ENCODE measurements at regions not wholly inside any gene's neighbourhood (a gene's known extent, or its start where the extent isn't known, plus 50 kb on each side); places are given as distances from the start of the nearest gene placed in this dataset.

GRCh38 chr16:59424714-59425273, 690.7 kb upstream of the GOT2 start:
- DNase-seq (ENCODE audit: low read depth in 1 of 2, low spot score in 1 of 2) (no peak), FAIRE-seq (no peak), ATAC-seq (no peak)
- TF ChIP-seq, protein P1, sequence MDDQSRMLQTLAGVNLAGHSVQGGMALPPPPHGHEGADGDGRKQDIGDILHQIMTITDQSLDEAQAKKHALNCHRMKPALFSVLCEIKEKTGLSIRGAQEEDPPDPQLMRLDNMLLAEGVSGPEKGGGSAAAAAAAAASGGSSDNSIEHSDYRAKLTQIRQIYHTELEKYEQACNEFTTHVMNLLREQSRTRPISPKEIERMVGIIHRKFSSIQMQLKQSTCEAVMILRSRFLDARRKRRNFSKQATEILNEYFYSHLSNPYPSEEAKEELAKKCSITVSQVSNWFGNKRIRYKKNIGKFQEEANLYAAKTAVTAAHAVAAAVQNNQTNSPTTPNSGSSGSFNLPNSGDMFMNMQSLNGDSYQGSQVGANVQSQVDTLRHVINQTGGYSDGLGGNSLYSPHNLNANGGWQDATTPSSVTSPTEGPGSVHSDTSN (IDR thresholded peaks at IDR 0.05): no peak
- TF ChIP-seq ZFP36 (IDR thresholded peaks at IDR 0.05; ENCODE audit: borderline replicate concordance, partially characterized antibody) (no peak), RARB (CRISPR knock-in tag; IDR thresholded peaks at IDR 0.05) (no peak), POLR2AphosphoS2 (conservative IDR thresholded peaks at IDR 0.05; ENCODE audit: low read length) (no peak), SREBF2 (IDR thresholded peaks at IDR 0.05) (no peak), TP53 (CRISPR knock-in tag; IDR thresholded peaks at IDR 0.05) (no peak)
- 74% methylated on average over 2 of the region's 2 CpGs for WGBS (ENCODE audit: missing lambda C conversion rate)
- ChIA-PET CTCF (no interaction called here), POLR2A (no interaction called here)
- no peaks in the 10 kb centered on the region for H3K9me3 ChIP-seq
- no peaks in the 10 kb centered on the region for H3K4me1 ChIP-seq
- no peak overlapping the region for H3K4me2 ChIP-seq
- H3K27ac ChIP-seq: no peak overlapping the region
- no peak overlapping the region for H3K4me3 ChIP-seq

DNA sequence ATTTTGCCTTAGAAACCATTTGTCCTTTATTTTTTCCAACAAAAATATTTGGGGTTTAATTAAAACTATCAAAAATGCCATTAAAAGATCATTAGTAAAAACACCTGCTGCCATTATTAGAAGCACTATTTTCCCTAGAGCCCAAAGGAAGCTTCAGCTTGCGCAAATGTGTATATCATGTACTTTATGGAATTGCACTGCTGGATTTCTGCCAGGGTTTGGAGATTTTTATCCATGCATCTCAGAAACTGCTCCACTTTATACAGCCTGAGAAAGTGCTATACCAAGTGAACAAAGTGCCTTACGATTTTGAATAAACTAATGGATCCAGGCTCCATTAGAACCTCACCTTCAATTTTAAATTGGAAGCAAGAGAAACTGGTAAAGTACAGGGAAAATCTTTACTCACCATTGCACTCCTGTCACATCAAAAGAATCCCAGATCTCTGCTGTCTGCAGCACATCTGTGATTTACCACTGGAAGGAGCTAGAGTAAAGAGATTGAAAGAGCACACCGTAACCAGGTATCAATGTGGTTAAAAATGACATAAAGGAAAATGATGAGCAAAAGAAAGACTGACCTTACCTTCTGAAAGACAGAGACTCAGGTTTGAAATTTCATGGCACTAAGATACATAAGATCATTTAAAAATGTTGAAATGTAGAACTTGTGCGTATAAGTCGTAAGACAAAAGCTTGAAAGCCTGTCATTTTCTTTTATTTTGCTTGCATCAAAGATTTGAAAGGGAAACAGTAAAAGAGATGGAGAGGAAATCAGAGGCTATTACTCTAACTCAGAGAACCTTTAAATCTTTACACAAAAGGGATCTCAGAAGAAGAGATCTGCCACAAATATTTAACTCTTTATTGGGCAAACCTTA, 678.1 kb upstream of the GOT2 start:
- ATAC-seq: peak; percentile 86 to 88
- peak; percentile 90 for TF ChIP-seq SMC3 (IDR thresholded peaks at IDR 0.05)
- TF ChIP-seq RARB (CRISPR knock-in tag; IDR thresholded peaks at IDR 0.05): no peak
- TF ChIP-seq FOXS1 (CRISPR knock-in tag; IDR thresholded peaks at IDR 0.05): no peak
- no peak for TF ChIP-seq CHD4 (IDR thresholded peaks at IDR 0.05; ENCODE audit: borderline replicate concordance)
- TF ChIP-seq CEBPB (IDR thresholded peaks at IDR 0.05): peak in 1 of 2 experiments; percentile 59; a peak in 2 of 4 replicates
- TF ChIP-seq, protein P2, sequence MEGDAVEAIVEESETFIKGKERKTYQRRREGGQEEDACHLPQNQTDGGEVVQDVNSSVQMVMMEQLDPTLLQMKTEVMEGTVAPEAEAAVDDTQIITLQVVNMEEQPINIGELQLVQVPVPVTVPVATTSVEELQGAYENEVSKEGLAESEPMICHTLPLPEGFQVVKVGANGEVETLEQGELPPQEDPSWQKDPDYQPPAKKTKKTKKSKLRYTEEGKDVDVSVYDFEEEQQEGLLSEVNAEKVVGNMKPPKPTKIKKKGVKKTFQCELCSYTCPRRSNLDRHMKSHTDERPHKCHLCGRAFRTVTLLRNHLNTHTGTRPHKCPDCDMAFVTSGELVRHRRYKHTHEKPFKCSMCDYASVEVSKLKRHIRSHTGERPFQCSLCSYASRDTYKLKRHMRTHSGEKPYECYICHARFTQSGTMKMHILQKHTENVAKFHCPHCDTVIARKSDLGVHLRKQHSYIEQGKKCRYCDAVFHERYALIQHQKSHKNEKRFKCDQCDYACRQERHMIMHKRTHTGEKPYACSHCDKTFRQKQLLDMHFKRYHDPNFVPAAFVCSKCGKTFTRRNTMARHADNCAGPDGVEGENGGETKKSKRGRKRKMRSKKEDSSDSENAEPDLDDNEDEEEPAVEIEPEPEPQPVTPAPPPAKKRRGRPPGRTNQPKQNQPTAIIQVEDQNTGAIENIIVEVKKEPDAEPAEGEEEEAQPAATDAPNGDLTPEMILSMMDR (IDR thresholded peaks at IDR 0.05): peak; percentile 69
- TF ChIP-seq HDAC2 (IDR thresholded peaks at IDR 0.05): no peak
- TF ChIP-seq JUN (IDR thresholded peaks at IDR 0.05): no peak
- peak; percentile 86 to 91 for TF ChIP-seq RAD21 (conservative IDR thresholded peaks at IDR 0.05 in 1 of 2, IDR thresholded peaks at IDR 0.05 in 1 of 2)
- ChIA-PET CTCF (interaction anchor here (0.6 to 2.1 kb wide), 10 partner anchors 30 to 998 kb away, joined by 3 to 8 read pairs (median 4); no protein-coding TSS in a partner anchor), POLR2A (no interaction called here)
- DNase-seq (ENCODE audit: low read depth in 1 of 2, low spot score in 1 of 2): peak; percentile 15 to 67
- peaks cover 5% of the 10 kb centered on the region; the same call in 1 of the 3 replicates for H3K9me3 ChIP-seq
- H3K4me3 ChIP-seq: no peak overlapping the region
- 41% methylated on average over 5 of the region's 5 CpGs for WGBS (ENCODE audit: missing lambda C conversion rate)
- peak overlapping the region; percentile 25; the same call in 2 of the 3 replicates for H3K4me2 ChIP-seq
- peak overlapping the region; percentile 49 to 68; a peak in 4 of 6 replicates for H3K27ac ChIP-seq
- H3K4me1 ChIP-seq: peaks cover 10% of the 10 kb centered on the region; the same call in 2 of the 3 replicates
- FAIRE-seq: no peak

DNA sequence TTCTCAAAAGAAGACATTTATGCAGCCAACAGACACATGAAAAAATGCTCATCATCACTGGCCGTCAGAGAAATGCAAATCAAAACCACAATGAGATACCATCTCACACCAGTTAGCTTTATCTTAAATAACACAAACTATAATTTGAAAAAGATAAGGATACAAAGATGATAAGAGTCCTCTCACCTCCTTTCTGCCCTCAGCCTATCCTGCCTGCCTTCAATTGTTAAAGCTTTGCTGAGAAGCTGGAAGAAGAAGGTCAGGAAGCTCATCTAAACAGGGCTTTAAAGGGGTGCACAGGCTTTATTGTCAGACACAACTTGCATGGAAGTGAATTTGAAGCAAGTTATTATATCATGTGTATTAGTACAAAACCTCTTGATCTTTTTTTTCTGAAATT, 676.3 kb upstream of the GOT2 start:
- POLR2A ChIA-PET: no interaction called here
- peaks cover 8% of the 10 kb centered on the region; the same call in 1 of the 3 replicates for H3K9me3 ChIP-seq
- CTCF ChIA-PET: interaction anchor here (1.1 kb wide), 1 partner anchor 16 kb away, joined by 3 read pairs; no protein-coding TSS in a partner anchor
- FAIRE-seq (no peak), ATAC-seq (no peak), DNase-seq (ENCODE audit: low read depth in 1 of 2, low spot score in 1 of 2) (no peak)
- 79% methylated on average over 1 of the region's 1 CpG for WGBS (ENCODE audit: missing lambda C conversion rate)
- H3K27ac ChIP-seq: no peak overlapping the region
- no peak overlapping the region for H3K4me3 ChIP-seq
- H3K4me1 ChIP-seq: peaks cover 10% of the 10 kb centered on the region; the same call in 2 of the 3 replicates
- H3K4me2 ChIP-seq: no peak overlapping the region
- TF ChIP-seq KDM5A (IDR thresholded peaks at IDR 0.05) (no peak), CHD2 (IDR thresholded peaks at IDR 0.05; ENCODE audit: low read length, partially characterized antibody) (no peak), MYC (IDR thresholded peaks at IDR 0.05; ENCODE audit: borderline replicate concordance, low read length) (no peak), TFCP2L1 (CRISPR knock-in tag; IDR thresholded peaks at IDR 0.05) (no peak), ZFP36 (IDR thresholded peaks at IDR 0.05; ENCODE audit: borderline replicate concordance, partially characterized antibody) (no peak), JUN (IDR thresholded peaks at IDR 0.05) (no peak), NFE2L2 (conservative IDR thresholded peaks at IDR 0.05; ENCODE audit: low read length) (no peak), MAFK (IDR thresholded peaks at IDR 0.05; ENCODE audit: partially characterized antibody) (no peak), RFX5 (IDR thresholded peaks at IDR 0.05) (no peak), CBX8 (IDR thresholded peaks at IDR 0.05) (no peak), POLR2AphosphoS2 (conservative IDR thresholded peaks at IDR 0.05; ENCODE audit: low read length) (no peak), FOSB (CRISPR knock-in tag; IDR thresholded peaks at IDR 0.05) (no peak), HOXB5 (CRISPR knock-in tag; IDR thresholded peaks at IDR 0.05) (no peak), TP53 (CRISPR knock-in tag; IDR thresholded peaks at IDR 0.05) (no peak), RAD21 (conservative IDR thresholded peaks at IDR 0.05 in 1 of 2, IDR thresholded peaks at IDR 0.05 in 1 of 2) (no peak), RARB (CRISPR knock-in tag; IDR thresholded peaks at IDR 0.05) (no peak), GATA3 (IDR thresholded peaks at IDR 0.05; ENCODE audit: borderline replicate concordance) (no peak), ZSCAN20 (CRISPR knock-in tag; IDR thresholded peaks at IDR 0.05) (no peak)
- TF ChIP-seq, protein P3, sequence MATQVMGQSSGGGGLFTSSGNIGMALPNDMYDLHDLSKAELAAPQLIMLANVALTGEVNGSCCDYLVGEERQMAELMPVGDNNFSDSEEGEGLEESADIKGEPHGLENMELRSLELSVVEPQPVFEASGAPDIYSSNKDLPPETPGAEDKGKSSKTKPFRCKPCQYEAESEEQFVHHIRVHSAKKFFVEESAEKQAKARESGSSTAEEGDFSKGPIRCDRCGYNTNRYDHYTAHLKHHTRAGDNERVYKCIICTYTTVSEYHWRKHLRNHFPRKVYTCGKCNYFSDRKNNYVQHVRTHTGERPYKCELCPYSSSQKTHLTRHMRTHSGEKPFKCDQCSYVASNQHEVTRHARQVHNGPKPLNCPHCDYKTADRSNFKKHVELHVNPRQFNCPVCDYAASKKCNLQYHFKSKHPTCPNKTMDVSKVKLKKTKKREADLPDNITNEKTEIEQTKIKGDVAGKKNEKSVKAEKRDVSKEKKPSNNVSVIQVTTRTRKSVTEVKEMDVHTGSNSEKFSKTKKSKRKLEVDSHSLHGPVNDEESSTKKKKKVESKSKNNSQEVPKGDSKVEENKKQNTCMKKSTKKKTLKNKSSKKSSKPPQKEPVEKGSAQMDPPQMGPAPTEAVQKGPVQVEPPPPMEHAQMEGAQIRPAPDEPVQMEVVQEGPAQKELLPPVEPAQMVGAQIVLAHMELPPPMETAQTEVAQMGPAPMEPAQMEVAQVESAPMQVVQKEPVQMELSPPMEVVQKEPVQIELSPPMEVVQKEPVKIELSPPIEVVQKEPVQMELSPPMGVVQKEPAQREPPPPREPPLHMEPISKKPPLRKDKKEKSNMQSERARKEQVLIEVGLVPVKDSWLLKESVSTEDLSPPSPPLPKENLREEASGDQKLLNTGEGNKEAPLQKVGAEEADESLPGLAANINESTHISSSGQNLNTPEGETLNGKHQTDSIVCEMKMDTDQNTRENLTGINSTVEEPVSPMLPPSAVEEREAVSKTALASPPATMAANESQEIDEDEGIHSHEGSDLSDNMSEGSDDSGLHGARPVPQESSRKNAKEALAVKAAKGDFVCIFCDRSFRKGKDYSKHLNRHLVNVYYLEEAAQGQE (IDR thresholded peaks at IDR 0.05): no peak
